ENCODE measurements at regions not wholly inside any gene's neighbourhood (a gene's known extent, or its start where the extent isn't known, plus 50 kb on each side); places are given as distances from the start of the nearest gene placed in this dataset.

DNA sequence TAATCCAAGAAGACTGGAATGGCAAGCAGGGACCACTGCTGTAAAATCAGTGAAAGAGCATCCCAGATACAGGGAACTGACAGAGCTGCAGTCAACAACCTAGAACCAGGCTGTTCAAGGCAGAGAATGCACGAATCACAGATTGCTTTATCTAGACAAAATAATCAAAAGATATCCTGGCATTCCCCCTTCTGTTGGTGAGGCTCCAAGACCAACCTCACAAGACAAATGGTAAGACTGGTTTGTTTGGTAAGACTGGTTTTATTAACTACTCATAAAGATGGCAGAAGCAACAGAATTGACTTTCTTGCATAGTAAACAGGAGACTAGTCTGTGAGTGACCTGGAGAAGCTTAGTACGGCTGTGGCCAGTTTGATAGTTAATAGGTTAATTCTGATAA is 88.8 kb upstream of the AHI1 start:
- no peak overlapping the region for H3K27ac ChIP-seq (ENCODE audit: low read depth, low read length)
- H3K36me3 ChIP-seq (ENCODE audit: low read length): no peaks in the 10 kb centered on the region
- H3K4me3 ChIP-seq (ENCODE audit: insufficient read depth, low read length, poor library complexity, severe bottlenecking): no peak overlapping the region
- H3K79me2 ChIP-seq (ENCODE audit: insufficient read depth, low read length): no peaks in the 10 kb centered on the region
- no peaks in the 10 kb centered on the region for H3K9me2 ChIP-seq (replicated peaks; ENCODE audit: insufficient read depth, low read length)
- H3K9me3 ChIP-seq (ENCODE audit: insufficient read depth, low read length): no peaks in the 10 kb centered on the region
- H4K20me1 ChIP-seq (ENCODE audit: low read depth, low read length): no peaks in the 10 kb centered on the region
- H3K27me3 ChIP-seq (ENCODE audit: low read length): no peaks in the 10 kb centered on the region
- no peak overlapping the region for H2AFZ ChIP-seq (ENCODE audit: low read depth, low read length, severe bottlenecking)
- no peak overlapping the region for H3K9ac ChIP-seq (ENCODE audit: low read length)
- TF ChIP-seq, protein P1, sequence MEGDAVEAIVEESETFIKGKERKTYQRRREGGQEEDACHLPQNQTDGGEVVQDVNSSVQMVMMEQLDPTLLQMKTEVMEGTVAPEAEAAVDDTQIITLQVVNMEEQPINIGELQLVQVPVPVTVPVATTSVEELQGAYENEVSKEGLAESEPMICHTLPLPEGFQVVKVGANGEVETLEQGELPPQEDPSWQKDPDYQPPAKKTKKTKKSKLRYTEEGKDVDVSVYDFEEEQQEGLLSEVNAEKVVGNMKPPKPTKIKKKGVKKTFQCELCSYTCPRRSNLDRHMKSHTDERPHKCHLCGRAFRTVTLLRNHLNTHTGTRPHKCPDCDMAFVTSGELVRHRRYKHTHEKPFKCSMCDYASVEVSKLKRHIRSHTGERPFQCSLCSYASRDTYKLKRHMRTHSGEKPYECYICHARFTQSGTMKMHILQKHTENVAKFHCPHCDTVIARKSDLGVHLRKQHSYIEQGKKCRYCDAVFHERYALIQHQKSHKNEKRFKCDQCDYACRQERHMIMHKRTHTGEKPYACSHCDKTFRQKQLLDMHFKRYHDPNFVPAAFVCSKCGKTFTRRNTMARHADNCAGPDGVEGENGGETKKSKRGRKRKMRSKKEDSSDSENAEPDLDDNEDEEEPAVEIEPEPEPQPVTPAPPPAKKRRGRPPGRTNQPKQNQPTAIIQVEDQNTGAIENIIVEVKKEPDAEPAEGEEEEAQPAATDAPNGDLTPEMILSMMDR (IDR thresholded peaks at IDR 0.05; ENCODE audit: insufficient read depth, low read length, poor library complexity, severe bottlenecking): no peak
- TF ChIP-seq EZH2phosphoT487 (conservative IDR thresholded peaks at IDR 0.05; ENCODE audit: low read length): no peak
- no peaks in the 10 kb centered on the region for H3F3A ChIP-seq (ENCODE audit: insufficient read depth)
- H3K4me2 ChIP-seq (ENCODE audit: low read depth, low read length, poor library complexity, severe bottlenecking): peak overlapping the region; percentile 13

DNA sequence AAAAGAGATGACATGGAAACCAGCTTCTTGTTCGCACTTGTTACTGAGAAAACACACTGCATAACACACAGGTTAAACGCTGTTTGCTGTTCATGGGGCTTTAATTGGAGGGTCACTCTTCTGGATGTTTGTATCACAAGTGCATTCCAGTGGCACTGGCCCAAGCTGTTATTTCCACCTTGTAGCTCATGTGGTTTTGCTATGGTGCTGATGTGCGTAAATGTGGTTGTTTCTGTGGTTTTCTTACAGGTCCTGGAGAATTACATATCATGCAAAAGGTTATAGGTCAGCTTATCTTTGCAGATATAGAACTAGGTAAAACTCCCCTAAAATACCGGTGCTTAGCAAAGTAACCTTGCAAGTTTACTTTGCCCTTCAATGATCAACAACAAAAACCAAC is 89.3 kb upstream of the AHI1 start:
- Histone ChIP-seq H3K79me2 (ENCODE audit: insufficient read depth, low read length) (no peaks in the 10 kb centered on the region), H3K4me3 (ENCODE audit: insufficient read depth, low read length, poor library complexity, severe bottlenecking) (no peak overlapping the region), H3K9ac (ENCODE audit: low read length) (no peak overlapping the region), H3K9me3 (ENCODE audit: insufficient read depth, low read length) (no peaks in the 10 kb centered on the region), H3K27ac (ENCODE audit: low read depth, low read length) (no peak overlapping the region), H3F3A (ENCODE audit: insufficient read depth) (no peaks in the 10 kb centered on the region), H3K4me2 (ENCODE audit: low read depth, low read length, poor library complexity, severe bottlenecking) (peak overlapping the region; percentile 13), H4K20me1 (ENCODE audit: low read depth, low read length) (no peaks in the 10 kb centered on the region), H2AFZ (ENCODE audit: low read depth, low read length, severe bottlenecking) (no peak overlapping the region), H3K36me3 (ENCODE audit: low read length) (no peaks in the 10 kb centered on the region), H3K9me2 (replicated peaks; ENCODE audit: insufficient read depth, low read length) (no peaks in the 10 kb centered on the region), H3K27me3 (ENCODE audit: low read length) (no peaks in the 10 kb centered on the region)
- TF ChIP-seq, protein P1 (IDR thresholded peaks at IDR 0.05; ENCODE audit: insufficient read depth, low read length, poor library complexity, severe bottlenecking): no peak
- TF ChIP-seq EZH2phosphoT487 (conservative IDR thresholded peaks at IDR 0.05; ENCODE audit: low read length): no peak

DNA sequence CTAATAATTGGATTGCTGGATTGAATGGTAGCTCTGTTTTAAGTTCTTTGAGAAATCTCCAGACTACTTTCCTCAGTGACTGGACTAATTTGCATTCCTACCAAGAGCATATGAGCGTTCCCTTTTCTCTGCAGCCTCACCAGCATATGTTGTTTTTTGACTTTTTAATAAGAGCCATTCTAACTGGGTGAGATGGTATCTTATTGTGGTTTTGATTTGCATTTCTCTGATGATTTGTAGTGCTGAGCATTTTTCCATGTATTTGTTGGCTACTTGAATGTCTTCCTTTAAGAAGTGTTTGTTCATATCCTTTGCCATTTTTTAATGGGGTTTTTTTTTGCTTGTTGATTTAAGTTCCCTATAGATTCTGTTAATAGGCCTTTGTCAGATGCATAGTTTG is 94.7 kb upstream of the AHI1 start:
- Histone ChIP-seq H3K27me3 (ENCODE audit: low read length) (no peaks in the 10 kb centered on the region), H3K9me3 (ENCODE audit: insufficient read depth, low read length) (no peaks in the 10 kb centered on the region), H3K27ac (ENCODE audit: low read depth, low read length) (no peak overlapping the region), H3K4me3 (ENCODE audit: insufficient read depth, low read length, poor library complexity, severe bottlenecking) (no peak overlapping the region), H3F3A (ENCODE audit: insufficient read depth) (no peaks in the 10 kb centered on the region), H3K9me2 (replicated peaks; ENCODE audit: insufficient read depth, low read length) (no peaks in the 10 kb centered on the region), H4K20me1 (ENCODE audit: low read depth, low read length) (no peaks in the 10 kb centered on the region), H3K79me2 (ENCODE audit: insufficient read depth, low read length) (no peaks in the 10 kb centered on the region), H2AFZ (ENCODE audit: low read depth, low read length, severe bottlenecking) (no peak overlapping the region), H3K9ac (ENCODE audit: low read length) (no peak overlapping the region), H3K4me2 (ENCODE audit: low read depth, low read length, poor library complexity, severe bottlenecking) (no peak overlapping the region), H3K36me3 (ENCODE audit: low read length) (no peaks in the 10 kb centered on the region)
- TF ChIP-seq EZH2phosphoT487 (conservative IDR thresholded peaks at IDR 0.05; ENCODE audit: low read length): no peak
- TF ChIP-seq, protein P1 (IDR thresholded peaks at IDR 0.05; ENCODE audit: insufficient read depth, low read length, poor library complexity, severe bottlenecking): no peak

All from SU-DHL-6 (cell line).